Activated naive CD8-positive, alpha-beta T cell treated with anti-CD3 and anti-CD28 coated beads, Interleukin-2, amount 50 U/mL, for 16 hours (primary cell): ENCODE measurements at regions not wholly inside any gene's neighbourhood (a gene's known extent, or its start where the extent isn't known, plus 50 kb on each side); places are given as distances from the start of the nearest gene placed in this dataset.
"Not testable (repeated sequence)": the region's sequence is repeated elsewhere in the genome, so short reads cannot be mapped to it uniquely, and the experiment has no call there.

ENCODE experiments used
- DNase-seq: peaks from one replicate; pipeline ENCODE4 v3.0.0-alpha.2; 2020; ENCODE audit warnings: low read depth, low spot score

DNA sequence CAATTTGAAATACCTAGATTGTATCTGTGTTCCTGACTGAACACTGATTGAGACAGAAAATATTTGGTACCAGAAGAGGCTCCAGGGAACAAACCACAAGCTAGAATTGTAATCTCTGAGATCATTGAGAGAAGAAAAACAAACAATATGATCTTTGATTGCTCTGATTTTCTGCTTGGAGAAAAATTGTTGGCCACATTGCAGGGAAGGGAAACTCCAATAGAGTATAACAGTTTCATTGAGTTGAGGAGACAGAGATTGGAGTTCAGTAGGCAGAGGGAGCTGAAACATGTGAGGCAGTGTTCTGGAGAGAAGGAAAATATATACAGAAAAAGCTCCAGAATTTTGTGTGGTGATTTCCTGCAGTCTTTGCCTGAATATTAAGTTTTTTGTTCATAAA lies 158.2 kb downstream of the C4orf33 start:
- no peak for DNase-seq

DNA sequence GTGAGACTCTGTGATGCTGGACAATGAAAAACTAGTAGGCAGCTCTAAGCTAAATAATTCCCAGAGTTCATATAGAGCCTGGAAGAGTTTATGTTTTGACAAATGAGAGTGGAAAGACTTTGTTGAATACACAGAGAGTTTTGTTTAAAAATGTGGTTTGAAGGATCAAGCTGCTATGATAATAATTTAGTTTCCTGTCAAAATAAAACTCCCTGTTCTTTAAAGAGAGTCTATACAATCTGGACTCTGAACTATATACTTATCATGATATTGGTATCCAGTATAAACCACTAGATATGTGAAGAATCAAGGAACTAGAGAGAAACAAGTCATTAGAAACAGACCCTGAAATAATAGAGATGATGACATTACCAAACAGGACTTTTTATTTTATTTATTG lies 158.6 kb downstream of the C4orf33 start:
- no peak for DNase-seq

DNA sequence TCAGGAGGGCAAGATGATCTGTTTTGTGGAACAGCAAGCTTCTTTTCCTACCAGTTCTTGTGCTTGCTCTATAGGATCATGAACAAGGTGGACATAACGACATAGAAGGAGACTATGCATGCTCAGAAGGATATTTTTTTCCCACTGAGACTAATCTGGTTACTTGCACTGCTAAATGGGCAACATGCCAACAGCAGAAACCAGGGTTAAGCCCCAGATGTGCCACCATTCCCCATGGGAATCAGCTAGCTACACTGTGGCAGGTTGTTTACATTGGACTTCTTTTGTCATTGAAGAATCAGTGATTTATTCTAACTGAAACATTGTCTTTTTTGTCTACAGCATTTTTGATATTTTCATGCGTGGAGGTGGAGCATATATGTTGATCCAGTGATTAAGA lies 165.6 kb downstream of the C4orf33 start:
- DNase-seq, result no peak

DNA sequence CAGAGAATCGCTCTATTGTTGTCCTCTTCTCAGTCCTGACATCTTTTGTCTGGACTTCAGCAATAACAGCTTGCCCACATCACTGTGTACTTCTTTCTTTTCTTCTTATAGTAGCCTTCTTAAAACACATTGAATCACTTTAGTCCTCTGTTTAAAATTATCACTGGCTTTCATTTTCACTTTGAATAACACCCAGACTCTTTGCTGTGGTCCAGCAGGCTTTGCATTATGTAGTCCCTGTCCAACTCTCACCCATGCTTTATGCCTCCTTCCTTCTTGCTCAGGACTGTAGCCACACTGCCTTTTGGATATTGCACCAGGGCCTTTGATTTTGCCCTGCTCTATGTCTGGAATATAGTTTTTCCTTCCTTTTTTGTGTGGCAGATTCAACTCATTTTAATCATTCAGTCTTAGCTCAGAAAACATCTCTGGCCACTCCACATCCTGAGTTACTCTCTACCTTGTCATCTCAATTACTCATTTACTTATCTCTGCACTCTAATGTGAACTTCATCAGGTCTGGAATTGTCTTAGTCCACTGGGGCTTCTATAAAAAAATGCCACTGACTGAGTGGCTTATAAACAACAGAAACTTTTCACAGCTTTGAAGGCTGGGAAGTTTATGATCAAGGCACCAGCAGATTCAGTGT lies 168.2 kb downstream of the C4orf33 start:
- DNase-seq, result no peak

DNA sequence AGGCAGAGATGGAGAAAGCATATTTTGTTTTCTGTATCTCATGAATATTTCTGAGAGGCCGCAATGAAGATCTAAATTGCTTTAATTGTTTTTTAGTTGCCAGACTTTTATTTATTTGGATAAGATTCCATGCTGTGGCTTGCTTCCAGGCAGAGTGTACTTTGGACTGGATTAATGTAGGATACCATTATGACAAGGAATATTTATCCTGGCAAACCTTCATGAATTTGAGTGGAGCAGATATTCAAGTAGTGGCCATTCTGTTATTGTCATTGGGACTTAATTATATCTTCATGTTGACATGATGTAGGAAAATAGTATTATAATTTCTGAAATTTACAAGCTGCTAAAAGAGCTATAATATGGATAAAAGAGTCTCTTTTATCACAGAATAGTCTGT lies 182.9 kb downstream of the C4orf33 start:
- no peak for DNase-seq

DNA sequence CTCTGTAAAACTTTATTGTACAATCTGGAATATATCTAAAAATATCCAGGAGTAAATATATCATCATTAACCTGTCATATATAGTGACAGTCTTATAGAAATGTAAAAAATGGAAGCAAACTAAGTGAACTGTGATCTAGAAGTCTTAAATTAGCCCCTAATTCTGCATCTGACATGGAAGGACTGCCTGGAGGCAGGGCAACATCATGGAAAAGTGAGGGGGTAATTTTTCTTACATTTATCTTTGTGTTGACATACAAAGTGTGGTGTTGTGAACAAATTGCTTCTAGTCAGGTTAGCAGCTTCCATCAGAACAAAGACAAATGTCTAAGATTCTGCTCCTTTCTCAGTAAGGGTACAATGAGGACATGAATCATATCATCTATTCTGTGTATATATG lies 186.3 kb downstream of the C4orf33 start:
- no peak for DNase-seq

DNA sequence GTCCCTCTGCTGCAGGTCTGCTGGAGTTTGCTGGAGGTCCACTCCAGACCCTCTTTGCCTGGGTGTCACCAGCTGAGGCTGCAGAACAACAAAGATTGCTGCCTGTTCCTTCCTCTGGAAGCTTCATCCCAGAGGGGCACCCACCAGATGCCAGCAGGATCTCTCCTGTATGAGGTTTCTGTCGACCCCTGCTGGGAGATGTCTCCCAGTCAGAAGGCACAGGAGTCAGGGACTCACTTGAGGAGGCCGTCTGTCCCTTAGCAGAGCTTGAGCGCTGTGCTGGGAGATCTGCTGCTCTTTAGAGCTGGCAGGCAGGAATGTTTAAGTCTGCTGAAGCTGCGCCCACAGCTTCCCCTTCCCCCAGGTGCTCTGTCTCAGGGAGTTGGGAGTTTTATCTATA lies 196.2 kb downstream of the C4orf33 start:
- not testable (repeated sequence) for DNase-seq

DNA sequence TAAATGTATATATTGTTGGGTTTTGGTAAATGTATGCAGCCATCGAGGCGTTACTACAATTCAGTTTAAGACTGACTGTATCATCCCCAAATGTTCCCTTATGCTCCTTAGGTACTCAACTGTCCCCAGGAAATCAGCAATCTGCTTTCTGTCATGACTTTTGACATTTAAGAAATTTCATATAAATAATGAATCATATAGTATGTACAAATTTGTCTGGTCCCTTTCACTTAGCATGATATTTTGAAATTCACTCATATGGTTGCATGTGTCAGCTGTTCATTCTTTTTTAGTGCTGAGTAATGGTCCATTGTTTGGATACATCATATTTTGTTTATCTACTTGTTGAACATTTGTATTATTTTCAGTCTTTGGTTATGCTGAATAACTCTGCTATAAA lies 218.8 kb downstream of the C4orf33 start:
- DNase-seq, result no peak

DNA sequence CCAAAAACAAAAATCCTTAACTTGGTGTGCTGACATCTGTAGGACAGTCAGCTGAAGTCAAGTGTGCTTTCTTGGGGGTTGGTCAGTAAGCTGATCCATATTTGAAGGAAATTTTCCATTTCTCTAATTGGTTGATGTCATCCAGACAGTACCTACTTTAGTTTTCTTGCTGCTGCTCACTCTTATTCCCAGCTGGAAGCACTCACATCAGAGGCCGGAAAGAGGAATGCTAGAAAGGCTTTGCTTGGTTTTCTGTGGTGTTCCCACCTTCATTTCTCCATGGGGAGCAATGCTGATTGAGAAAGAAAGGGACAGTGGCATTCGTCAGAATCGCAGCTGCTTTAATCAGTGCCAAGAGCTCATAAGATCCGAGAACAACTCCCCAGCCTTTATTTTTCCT lies 227.0 kb downstream of the C4orf33 start:
- DNase-seq, result no peak

DNA sequence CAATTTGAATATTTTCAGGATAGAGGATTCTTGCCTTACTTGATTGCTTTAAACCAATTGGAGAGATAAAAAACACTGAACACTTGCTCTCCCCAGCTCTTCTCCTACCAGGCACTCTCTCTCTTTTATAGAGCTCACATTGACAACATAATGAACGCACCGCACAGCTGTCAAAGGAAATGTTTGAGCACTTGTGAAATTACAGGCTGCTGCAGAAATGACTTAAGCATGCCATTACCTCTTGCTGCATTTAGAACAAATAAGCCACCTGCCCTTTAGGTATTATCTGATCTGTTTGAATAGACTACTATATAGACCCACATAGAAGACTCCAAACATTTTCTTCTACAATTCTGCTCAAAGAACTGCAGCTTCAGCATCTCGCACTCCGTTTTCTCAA lies 227.7 kb downstream of the C4orf33 start:
- DNase-seq, result no peak

DNA sequence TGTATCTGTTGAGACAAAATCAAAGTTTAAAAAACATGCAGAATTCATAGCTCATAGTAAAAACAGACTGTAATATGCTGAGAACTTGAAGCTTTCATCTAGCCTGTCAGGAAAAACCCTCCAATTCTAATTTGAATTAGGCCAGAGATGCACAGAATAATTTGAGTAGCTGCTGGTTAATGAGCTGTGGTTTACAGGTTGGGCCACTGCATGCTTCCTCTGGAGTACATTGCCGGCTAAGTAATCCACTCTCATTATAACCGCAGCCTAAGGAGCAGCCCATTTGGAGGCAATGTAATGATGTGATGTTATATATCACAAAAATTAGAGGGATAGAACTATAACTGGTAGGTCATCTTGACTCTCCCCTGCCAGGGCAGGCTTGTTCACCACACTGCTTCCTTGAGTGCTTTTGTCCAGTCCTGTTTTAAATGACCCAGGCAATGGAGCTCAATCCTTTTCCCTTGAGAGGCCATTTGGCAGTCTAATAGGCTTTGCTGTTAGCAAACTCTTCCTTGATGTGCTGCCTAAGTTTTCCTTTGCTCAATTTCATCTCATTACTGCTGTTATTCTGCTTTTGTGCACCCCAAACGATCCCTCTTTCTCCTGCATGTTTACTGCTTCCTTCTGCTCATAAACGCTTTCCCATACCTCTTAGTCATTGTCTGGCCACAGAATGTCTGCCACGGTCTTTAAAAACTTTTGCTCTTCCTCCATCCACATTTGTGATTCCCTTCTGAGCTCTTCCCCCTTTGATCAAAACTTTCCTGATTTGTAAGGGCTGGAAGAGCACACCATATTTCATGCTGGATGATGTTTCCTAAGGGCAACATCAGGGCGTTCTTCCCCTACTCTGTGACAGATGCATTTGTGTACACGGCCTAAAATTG lies 230.9 kb downstream of the C4orf33 start:
- DNase-seq, result no peak

DNA sequence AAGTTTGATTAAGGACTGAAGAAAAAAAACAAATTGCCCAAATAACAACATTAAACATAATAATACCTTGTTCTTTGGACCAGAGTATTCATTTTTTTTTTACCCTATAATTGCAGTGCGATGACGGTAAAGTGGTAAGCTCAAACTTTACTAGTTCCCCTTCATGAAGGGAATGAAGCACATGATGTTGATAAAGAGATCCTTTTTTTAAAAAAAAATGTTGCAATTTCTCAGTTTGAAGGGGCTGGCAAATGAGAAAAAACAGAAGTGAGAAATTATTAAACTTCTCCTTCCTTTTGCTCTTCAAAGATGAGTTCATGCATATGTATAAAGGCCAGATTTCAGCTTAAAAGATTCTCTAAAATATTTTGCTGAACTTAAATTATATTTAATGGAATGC lies 231.7 kb downstream of the C4orf33 start:
- no peak for DNase-seq

DNA sequence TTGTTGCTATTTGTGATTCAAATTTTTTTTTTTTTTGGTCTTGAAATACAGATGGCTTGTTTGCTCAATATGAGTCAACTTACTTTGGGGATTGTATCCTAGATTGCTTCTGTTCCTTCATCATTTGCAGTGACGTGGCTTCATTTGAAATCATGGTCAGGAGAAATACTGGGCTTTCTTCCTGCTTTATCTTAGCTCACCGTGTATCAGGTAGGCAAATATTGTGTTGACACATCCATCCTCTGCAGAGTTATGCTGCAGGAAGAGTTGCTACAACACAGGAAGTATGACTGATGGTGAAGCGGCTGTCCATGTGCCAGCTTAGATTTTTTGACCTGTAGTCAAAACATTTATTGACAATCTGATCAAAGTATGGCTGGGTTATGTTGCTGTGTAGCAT lies 232.2 kb downstream of the C4orf33 start:
- DNase-seq, result no peak

DNA sequence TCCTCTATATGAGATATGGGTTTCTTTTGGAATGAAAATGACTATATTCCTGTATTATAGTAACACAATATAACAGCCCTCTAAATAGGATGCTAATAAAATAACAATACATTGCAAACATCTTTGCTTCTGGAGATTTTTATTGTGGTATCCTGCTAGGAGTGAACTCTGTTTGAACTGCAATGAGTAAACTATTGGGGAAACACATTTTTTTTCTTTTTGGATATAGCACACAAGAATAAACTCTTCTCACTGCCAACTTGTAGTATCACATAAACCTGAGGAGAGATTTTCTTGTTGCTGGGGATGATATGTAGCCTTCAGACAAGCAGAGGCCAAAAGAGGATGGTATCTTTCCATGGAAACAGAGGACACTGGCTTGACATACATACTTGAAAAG lies 238.2 kb downstream of the C4orf33 start:
- DNase-seq, result no peak

DNA sequence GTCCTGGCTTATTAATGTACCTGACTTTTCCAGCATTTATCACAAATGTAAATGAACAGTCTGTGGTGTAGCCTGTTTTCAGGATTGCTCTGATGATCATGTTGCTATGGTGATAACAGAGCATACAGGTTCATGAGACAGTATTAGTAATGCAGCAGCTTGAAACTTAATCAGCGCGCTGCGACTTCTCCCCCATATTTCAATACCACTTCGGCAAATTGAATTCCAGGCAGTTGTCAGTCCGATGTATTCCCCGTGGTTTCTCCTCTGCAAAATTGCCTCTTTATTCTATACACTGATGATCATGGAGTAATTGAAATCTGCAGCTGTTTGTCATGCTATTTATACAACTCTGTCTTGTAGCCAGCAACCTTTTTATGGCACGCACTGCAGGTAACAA lies 239.3 kb downstream of the C4orf33 start:
- DNase-seq, result no peak

DNA sequence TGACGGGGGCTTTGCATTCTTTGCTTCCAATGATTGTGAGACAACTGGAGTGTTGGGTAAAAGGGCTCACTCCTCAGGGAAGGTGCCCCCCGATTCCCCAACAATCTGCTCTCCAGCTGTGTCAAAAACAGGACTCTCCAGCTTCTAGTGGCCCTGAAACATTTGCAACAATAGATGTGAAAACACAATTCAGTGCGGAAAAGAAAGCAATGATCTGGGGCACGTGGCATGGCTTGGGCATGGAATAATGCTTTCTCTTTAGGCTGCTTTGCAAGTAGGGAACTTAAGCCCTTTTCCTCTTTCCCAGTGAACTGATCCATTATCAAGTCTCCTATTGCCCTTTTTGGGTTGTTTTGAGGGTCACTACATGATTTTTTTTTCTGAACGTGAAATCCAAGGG lies 239.9 kb downstream of the C4orf33 start:
- no peak for DNase-seq

DNA sequence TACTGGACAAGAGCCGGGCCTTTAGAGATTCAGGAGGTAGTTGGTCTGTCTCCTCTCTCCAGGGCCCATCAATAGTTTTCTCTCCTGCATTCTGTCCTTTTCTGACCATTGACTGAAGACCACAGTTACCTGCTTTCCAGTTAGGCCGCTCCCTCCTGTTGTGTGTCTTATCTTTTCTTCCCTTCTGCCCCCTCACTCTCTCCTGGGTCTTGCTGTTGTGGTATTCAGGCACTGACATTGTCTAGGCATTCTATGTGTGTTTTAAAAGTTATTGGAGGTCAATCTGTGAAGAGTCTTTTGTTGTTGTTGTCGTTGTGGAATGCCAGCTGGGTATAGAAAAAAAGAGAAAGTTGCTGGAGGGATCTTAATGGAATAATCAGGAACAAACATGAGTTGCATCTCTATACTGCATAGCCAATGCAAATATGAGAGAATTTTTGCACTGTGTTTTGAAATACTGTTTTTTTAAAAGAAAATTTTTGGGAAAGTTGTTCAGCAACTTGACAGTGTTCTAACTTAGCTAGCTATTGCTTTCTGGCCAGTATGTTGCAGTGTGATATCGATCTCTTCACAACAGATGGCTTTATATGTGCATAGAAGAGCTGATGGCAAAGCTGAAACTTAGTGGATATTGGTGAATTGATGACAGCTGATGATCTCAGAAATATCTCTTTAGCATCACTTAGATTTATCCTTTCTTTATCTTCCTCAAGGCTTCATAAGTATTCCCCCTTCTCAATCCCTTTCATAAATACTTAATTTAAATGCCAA lies 240.7 kb downstream of the C4orf33 start:
- DNase-seq, result no peak

DNA sequence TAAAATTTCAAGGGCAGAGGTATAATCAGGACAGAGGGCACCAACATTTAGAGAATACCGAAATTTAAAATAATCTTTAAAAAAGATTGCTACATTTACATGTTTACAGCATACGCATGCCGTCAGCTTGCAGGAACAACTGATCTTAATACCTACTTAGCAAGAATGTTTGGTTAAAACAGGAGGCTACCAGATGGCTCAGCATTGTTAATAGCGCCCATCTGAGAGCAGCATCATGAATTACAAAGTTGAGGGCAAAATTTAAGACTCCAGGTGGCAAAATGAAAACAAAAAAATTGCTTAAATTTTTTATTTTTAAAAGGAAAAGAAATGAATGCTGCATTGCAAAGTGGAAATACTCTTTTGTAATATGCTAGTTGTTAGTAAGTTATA lies 241.3 kb downstream of the C4orf33 start:
- no peak for DNase-seq

DNA sequence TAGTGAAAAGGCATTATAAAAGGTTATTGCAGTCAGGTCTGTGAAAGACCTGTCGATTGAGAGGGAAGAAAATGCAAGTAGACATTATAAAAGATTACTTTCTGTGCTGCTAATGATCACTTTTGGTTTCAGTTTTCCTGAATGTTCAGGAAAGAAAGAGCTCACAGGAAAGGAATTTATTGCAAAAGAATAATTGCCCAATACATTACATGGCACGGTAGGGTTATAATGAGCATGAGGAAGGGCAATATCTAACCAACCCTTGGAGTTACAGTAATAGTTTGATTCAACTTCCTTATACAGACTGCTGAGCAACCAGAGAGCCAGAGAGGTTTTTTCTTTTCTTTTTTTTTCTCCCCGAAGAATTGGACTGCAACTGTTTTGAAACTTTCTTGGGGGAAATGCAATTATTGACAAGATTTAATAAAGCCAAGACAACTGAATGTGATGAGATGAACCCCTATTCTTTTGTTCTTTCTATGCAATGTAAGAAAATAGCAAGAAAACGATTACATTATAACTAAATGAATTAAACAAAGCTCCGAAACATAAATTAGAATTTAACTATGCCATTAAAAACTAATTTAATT lies 247.0 kb downstream of the C4orf33 start:
- DNase-seq, result no peak

DNA sequence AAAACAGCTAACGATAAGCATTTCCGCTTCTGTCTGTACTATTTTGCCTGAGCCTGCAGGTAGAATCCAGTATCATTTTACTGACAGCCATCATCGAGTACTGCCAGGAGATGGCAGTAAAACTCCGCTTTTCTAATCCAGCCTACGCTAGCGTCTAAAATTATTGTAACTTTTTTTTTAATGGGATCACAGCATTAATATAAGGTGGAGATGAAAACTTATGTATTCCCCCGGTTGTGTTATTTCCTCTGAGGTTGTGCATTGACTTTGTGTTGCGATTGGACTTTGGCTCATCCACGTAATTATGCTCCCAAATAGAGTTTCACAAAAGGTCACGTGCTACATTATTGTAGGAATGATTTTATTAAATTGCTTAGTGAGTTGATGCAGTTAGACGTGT lies 248.1 kb downstream of the C4orf33 start:
- DNase-seq, result no peak

DNA sequence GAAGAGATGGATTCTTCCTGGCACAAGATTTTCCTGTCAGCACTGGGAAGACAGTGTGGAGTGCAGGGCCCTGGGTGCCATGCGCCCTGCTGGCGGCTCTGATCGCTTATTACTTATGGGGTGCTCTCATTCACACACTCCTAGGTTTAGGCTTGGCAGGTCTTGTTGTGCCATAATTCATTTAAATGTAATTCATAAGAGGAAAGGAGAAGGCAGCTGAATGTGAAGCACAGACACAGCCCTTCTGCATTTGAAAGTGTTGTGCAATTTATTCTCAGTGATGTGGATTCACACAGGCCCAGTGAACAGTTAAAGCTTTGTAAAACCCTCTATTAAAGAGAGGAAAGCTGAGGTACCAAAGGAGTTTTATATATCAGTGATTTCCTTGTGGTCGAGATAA lies 249.7 kb downstream of the C4orf33 start:
- DNase-seq, result no peak

DNA sequence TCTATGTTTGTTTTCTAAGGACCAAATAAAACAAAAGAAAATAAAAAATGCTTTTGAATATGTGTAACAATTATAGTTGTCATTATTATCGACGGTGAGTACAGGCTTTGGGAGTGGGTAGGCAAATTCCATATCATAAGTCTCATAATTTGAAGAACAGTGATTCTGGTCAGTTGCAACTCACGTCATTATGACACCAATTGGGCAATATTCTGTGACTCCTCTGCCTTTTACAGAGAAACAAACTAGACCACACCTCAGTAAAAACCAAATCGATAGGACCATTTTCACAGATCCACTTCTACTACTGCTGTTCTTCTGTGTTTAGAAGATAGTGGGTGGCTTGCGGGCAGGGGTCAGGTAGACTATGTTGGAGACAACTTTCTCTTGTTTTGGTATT lies 250.1 kb downstream of the C4orf33 start:
- DNase-seq, result no peak
